COLO668 (cell line): ENCODE measurements at regions not wholly inside any gene's neighbourhood (a gene's known extent, or its start where the extent isn't known, plus 50 kb on each side); places are given as distances from the start of the nearest gene placed in this dataset.

Experiments used
- DNase-seq: peaks from one replicate; lab custom pipeline; 2025; ENCODE audit not compliant: unreplicated experiment; lab: John Stamatoyannopoulos, UW

DNA sequence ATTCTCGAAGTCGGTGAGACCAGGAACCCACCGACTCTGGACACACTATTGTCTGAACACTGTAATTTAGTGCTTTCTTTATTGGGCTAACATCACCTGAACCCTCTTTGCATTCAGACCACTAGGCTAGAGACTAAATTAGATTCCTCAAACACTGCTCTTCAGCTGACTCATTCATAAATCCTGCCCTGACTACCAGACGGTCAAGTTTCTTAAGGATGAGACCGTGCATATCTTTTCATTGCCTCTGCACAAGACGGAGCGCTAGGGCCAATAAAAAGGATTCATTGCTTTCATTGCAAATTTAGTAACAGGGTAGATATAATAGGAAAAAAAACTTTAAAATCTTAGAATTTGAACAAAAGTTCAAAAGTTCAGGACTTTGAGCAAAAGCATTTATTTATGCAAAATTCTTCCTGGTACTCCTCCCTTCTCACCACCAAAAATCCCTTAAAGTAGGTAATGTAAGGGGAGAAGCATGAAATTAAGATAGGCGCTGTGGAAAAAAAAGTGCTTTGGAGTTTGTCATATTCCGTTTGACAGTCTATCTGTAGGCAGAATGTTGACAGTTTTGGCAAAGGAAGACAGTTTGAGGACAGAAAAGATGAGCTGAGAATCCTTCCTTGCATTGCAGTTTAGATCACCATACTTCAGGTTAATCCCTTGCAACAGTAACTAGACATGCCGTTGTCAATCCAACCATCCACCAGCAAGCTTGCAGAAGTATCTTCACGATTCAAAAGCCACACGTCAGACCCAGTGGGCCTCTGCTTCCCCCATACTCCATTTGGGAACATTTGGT, 328.6 kb upstream of the JARID2 start:
- no peak for DNase-seq

DNA sequence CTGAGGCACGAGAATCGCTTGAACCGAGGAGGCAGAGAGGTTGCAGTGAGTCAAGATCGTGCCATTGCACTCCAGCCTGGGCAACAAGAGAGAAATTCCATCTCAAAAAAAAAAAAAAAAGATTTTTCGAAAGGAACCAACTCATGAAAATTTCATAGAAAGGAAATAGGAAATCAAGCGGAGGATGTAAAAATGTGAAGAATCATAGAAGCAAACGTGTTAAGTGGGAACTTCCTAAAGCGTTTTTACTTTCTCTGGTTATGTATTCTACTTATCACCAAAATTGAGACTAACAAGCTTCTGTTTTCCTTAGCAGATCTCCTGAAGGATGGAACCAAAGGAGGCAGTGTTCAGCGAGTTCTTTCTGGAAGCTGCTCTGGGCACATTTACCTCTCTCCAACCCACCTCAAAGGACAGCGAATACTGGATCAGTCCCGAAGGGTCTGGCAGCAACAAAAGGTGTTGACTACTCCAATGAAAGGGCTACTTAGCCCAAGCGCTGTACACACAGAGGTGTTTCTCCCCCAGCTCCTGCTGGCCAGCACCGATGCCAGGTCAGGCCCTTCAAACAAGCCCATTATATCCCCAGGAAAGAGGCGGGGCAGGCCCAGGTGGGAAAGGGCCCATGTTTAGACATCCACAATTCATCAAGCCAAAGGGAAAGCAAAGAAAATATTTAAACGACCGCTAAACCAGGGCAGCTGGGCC, 327.5 kb upstream of the JARID2 start:
- no peak for DNase-seq

DNA sequence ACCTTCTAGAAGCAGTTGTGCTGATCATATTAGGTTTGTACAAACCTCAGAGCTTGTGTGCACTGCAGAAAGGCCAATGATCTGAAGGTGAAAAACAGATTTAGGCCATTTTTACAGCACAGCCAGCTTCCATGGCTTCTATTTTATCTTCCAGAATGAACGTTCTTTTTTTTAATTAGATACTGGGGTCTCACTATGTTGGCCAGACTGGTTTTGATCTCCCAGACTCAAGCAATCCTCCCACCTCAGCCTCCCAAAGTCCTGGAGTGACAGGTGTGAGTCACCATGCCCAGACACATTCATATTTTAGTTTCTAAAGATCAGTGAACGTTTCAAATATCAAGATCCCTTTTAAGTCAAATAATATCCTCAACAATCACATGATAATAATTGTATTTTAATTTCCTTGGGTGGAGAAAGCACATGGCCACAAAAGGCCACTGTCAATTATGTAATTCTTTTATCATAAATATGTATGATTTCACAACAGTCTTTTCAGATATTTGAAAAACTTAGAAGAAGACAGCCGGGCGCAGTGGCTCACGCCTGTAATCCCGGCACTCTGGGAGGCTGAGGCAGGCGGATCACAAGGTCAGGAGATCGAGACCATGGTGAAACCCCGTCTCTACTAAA, 326.7 kb upstream of the JARID2 start:
- DNase-seq: no peak

DNA sequence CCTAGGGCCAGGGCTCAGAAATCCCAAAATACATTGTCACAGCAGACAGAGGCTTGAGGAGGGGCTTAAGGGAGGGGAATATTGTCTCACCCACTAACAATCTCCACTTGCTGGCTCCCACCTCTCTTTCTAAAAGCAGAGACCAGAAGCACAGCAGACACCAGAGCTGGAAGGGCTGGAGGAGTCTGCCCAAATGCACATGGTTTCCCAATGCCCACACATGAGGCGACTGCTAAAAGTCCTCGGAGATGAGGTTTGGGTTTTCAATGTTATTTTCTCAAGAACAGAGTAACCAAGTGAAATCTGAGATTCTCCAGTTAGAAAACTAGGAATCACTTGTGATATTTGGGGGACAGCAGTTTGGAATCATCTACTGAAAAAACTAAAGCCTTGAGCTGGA, 325.6 kb upstream of the JARID2 start:
- DNase-seq: no peak

DNA sequence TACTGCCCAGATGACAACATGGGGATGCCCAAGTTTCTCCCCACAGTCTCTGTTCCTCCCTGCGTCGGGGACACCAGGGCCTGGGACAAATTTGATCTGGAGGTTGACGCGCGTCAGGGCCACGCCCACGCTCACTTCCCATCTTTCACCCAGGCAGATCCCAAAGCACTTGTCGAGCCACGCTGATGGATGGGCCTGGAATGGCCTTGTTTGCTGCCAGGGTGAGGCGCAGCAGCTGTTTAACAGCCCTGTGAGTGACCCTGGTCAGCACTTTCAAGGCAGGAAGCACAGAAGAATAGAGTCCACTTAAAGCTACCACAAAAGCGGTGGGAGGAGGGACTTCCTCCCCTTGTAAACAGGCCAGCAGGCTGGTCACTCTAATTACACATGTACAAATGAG, 324.7 kb upstream of the JARID2 start:
- peak; percentile 61 for DNase-seq

DNA sequence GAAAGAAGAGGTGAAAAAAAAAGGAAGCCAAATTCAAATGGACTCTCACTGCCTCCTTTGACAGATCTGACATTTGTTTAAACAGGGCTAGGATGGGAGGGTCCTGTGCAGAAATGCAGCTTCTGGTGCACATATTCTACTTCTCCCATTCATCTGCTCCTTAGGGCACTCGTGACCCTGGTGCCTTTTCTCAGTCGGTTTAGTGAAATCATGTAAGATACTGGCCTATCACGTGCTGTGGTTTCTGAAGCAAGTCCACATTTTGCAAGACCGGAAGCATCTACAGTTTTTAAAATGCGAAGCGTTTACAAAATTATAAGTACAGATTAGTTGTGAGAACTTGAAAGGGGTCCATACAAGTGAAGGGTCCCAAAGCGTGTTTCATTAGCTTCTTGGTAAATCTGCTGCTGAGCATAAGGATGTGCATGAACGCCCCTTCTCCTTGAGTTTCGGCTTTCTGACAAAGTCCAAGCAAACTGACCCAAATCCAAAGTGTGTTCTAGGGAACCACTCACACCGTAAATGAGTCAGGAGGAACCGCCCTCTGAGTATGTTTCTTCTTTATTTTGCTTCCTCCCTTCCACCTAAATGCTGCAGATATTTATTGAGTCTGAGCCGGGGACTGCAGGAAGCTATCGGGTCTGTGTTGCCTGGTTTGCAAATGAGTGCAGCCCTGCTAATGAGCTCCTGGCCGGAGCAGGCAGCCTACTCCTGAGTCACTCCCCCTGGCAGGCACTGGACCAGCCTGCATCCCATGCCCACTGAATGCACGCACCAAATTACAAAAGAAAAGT, 323.8 kb upstream of the JARID2 start:
- DNase-seq: no peak

DNA sequence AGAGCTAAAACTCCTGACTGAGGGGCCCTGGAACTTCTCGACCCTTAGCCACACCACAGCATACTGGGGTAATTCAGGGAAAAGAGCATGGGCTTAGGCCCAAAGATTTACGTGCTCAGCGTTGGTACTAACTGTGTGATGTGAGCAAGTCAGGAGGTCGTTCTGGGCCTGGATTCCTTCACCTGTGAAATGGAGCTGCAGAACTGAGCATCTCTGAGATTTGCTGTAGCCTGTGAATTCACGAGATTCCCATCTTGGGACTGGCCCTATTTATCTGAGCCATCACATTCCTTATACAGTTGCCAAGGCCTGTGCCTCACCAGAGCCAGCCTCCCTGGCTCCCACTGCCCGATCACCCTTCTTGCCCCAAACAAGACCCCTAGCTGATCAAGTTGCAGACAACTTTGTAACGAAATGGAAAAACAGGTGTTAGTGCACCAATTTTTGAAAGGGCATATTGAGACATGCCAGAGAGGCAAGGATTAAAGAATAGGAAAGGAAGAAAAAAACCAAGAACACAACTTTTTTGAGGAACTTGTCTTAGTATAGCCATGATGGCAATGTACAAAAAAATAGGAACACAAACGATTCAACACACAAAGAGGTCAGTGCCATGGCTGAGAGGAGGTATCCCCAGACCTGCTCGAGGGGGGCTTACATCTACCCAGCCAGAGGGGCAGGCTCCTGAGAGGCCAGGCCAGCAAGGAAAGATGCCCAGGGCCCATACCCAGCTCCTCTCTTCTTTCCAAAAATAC, 323.0 kb upstream of the JARID2 start:
- DNase-seq: no peak

DNA sequence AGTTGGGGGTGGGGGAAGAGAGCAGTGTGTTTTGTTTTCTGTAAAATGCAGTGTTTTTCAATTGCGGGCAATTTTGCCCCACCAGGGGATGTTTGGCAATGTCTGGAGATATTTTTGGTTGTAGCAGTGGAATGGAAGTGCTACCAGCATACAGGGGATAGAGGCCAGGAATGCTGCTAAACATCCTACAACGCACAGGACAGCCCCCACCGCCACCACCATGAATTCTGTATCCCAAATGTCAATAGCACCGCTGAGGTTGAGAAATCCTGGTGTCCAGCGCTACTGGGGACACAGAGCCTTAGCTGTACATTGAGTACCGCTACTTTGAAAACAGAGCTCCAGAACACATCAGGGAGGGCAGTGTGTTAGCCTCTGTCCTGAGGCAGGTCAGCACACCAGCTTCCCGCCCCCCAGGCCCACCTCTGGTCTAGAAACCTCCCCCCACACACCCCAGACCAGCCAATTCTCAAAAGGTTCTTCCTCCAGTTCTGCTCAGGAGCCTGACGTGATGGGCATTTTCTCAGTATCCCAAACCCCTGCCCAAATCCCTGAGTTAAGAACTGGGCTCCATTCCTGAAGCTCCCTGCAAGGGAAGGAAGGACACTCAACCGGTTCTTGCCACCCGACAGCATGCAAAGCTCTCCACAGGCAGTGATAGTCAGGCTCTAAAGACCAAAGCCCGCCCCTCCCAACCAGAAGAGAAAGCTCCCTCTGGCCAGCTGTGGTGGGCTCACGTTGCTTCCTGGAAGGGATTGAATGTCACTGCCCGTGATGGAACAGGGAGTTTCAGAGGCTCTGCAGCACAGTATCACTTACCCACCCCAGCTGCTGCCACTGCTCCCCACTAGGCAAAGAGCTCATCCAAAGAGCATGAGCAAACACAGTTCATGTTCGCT, 321.5 kb upstream of the JARID2 start:
- DNase-seq: peak; percentile 83

DNA sequence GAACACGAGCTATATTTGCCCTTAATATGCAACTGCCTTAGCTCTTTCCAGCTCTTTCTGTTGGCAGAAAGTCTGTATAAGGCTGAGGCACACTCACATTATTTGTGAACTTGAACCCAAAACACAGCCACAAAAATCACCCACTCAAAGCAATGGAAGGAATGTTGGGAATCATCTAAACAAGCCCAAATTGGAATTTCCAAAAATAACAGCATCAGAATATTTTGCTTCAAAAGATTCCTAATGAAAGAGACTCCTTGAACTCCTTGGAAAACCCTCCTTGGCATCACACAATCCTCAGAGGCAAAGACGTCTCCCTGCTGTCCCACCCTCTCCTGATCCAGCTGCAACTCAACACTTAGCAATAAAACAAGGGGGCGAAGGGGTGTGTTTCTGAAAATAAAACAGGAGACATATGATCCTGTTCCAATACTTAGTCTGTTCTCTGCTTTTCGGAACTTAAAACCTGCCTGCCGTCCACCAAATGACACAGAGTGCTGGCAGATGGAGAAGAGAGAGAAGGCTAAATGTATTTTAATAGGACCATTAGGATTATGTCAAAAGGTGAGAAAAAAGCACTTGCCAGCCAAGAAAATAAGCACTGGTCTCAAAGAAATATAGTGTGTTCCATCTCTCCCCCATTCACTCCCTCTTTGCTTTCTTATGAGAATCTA, 320.7 kb upstream of the JARID2 start:
- no peak for DNase-seq

DNA sequence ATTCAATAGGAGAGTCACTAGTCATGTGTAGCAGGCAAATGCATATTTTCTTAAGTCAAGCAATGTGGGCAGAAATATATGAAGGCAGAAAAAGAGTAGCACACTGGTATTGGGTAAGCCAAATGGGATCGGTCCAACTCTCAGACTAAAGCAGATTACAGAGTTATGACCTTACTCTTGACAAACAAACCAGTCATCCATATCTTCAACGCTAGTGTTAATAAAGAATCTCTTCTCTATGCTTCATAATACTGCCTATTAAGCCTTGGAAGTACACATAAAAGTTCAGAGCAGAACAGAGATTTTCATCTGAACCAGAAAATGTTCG, 320.2 kb upstream of the JARID2 start:
- no peak for DNase-seq

DNA sequence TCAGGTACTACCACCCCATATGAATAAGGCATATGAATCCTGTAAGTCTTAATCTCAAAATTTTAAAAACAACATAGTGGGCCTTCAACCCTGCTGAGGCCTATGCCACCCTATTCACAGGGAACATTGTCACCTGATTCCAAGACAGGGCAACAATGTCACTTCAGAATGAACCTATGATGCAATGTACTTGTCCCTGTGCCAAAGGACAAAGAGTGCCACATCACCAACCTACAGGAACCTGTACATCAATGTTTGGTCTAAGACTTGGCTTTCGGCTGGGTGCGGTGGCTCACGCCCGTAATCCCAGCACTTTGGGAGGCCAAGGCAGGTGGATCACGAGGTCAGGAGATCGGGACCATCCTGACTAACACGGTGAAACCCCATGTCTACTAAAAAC, 318.5 kb upstream of the JARID2 start:
- no peak for DNase-seq

DNA sequence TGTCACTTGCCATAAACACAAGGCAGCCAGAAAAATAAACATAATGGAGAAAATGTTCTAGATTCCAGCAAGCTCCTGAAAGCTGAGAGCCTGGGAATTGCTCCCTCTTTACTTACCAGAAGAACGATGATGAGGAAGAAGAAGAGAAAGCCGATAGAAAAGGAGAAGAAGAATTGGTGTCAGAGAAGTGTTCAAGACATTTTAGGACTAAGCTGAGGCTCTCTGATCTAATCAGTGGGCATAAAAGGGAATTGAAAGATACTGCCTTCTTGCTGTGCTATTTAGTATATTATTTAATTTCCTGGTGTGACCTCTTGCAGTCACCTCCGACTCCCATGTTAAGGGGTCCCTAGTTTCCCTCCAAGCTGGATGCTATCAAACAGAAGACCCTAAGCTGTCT, 316.6 kb upstream of the JARID2 start:
- DNase-seq: no peak

DNA sequence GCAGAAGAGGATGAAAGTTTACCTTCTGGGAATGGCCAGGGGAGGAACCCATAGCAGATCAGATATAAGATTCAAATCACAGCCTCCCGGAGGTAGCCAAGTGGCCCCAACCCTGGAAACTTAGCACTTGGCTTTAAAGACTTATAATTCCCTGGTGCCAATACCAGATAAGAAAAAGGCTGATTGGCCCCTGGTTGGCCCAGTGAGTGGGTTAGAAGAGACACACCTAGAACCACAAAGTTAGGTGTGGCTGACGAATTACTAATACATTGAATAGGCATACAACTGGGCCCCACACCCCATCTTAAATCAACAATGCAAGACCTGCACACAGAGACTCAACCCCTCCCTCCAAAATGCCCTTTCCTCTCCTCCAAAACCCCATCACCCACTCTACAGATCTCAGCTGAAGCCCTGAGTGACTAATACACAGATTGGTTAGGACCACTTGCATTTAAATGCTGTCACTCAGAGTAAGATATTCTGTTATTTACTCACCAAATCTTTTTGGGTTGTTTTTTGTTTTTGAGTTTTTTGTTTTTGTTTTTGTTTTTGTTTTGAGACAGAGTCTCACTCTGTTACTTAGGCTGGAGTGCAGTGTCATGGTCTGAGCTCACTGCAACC, 315.4 kb upstream of the JARID2 start:
- DNase-seq: no peak

DNA sequence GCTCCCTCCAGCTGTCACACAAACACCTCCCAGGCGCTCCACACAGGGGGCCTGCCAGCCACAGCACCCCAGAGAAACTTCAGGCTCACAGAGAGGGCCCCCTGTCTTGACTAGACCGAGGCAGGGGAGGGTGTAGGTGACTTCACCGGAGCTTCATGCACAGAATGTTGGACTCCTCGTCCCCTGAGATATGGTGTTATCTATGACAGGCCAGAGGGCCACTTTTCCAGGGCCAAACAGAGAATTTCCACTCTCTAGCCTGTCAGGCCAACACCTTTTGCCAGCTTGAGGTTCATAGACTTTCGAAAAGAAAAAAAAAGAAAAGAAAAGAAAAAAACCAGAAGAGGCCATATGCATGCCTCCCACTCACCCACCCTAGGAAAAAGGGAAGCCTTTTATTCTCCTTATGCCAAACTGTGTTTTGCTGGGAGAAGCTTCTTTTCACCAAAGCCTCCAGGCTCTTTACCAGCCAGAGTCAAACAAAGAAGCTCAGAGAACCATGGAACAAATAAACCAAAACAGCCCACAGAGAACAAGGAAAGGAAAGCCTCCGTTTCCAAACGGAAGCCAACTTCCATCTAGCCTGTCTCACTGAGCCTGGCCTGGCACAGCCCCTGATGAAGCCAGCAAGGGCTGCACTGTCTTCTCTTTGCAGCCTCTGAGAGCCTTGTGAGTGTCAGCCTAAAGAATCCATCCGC, 313.2 kb upstream of the JARID2 start:
- no peak for DNase-seq

DNA sequence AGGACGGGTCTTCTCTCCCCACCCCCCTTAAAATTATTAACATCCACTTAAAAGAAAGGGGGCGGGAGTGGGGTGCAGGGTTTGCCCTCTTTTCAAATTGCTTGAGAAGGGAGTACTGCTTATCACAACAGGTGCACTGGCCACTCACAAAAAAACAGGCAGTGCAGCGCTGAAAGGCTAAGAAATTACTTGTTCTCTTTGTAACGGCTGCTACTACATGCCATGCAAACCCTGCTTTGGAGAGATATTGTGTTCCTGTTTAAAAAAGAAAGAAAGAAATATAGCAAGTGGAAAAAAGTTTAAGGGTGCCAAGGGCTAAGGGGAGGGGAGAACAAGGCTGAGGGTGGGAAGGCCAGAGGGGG, 312.7 kb upstream of the JARID2 start:
- no peak for DNase-seq

DNA sequence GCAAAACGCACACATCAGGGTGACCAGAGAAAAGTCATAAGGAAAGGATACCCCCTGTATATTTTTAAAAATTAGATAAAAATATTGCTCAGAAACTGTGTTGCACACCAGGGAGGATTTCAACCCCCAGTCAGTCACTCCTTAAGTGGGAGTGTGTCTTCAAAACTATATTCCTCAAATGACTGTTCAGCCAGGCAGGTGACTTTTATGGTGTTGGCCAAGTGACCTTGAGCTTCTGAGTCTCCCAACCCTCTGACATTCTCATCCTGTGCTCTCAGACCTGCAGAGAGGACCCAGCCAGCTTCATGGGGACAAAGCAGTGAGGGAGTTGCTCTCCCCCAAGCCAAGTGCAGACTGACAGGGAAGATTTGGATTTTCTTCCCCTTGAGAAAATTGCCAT, 311.9 kb upstream of the JARID2 start:
- no peak for DNase-seq

DNA sequence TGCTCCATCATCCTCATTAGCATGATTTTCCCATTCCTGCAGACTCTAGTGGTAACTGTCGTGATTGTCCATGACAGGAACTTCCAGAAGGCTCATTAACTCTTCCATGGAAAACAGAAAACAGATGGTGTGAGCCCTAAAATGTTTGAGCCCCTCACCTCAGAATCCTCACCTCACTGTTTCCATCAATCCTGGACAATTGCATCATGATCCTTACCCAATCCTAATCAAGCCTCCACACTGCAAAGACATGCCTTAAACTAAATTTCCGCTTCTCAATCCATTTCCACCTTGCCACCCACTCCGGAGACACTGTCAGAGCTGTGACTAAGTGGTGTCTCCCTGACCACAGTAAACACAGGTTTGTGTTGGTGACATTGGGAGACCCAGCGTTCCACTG, 311.0 kb upstream of the JARID2 start:
- DNase-seq: no peak

DNA sequence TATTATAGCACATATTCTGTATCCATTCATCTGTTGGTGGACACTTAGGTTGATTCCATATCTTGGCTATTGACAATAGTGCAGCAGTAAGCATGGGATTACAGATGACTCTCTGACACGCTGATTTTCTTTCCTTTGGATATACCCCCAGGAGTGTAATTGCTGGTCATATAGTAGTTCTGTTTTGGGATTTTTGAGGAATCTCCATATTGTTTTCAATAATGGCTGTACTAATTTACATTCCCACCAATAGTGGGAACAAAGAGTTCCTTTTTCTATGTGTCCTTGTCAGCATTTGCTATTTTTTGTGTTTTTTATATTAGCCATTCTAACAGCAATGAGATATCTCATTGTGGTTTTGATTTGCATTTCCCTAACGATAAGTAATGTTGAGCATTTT, 309.0 kb upstream of the JARID2 start:
- DNase-seq: no peak
